DND-41 (cell line): ENCODE measurements at regions not wholly inside any gene's neighbourhood (a gene's known extent, or its start where the extent isn't known, plus 50 kb on each side); places are given as distances from the start of the nearest gene placed in this dataset.

Source experiments
- ATAC-seq: fragments of 200-7000 bp; cut with Tn5 transposase; 3 replicates; pipeline ENCODE4 v1.9.1; 2021; ENCODE audit warnings: low read depth; ENCODE audit not compliant: insufficient read depth
- DNase-seq: peaks from one replicate; pipeline ENCODE4 v3.0.0-alpha.2; 2020
- H2AFZ ChIP-seq: 2 replicates; pipeline ENCODE4 v1.6.0; 2012; ENCODE audit warnings: low read depth, low read length
- H3K27ac ChIP-seq: 2 replicates; pipeline ENCODE4 v1.5.1; 2012; ENCODE audit warnings: low read length, inconsistent platforms
- H3K27me3 ChIP-seq: fragments of 200-600 bp; sonication (generic); 2 replicates; pipeline ENCODE4 v1.6.0; 2012; ENCODE audit warnings: low read length, mild to moderate bottlenecking, inconsistent platforms; ENCODE audit not compliant: insufficient read depth, poor library complexity
- H3K36me3 ChIP-seq: 2 replicates; pipeline ENCODE4 v1.5.1; 2012; ENCODE audit warnings: low read length, inconsistent platforms; ENCODE audit not compliant: insufficient read depth
- H3K4me1 ChIP-seq: 2 replicates; pipeline ENCODE4 v1.5.1; 2012; ENCODE audit warnings: mild to moderate bottlenecking, low read length; ENCODE audit not compliant: insufficient read depth
- H3K4me2 ChIP-seq: 2 replicates; pipeline ENCODE4 v1.6.0; 2012; ENCODE audit warnings: mild to moderate bottlenecking, moderate library complexity, low read length, inconsistent platforms; ENCODE audit not compliant: insufficient read depth
- H3K4me3 ChIP-seq, 2 experiments: fragments of 200-600 bp in 1 of 2; shearing (Covaris generic) in 1 of 2; 2 replicates each; pipeline ENCODE4 v1.5.1; 2012 to 2016; ENCODE audit warnings: inconsistent platforms in 2 of 2, low read length in 2 of 2, mild to moderate bottlenecking in 2 of 2, low read depth in 1 of 2, moderate library complexity in 1 of 2
- H3K79me2 ChIP-seq: 2 replicates; pipeline ENCODE4 v1.6.0; 2012; ENCODE audit warnings: low read length, inconsistent platforms; ENCODE audit not compliant: insufficient read depth
- H3K9ac ChIP-seq: 2 replicates; pipeline ENCODE4 v1.6.0; 2012; ENCODE audit warnings: low read depth, mild to moderate bottlenecking, inconsistent platforms, low read length, moderate library complexity
- H3K9me3 ChIP-seq: 2 replicates; pipeline ENCODE4 v1.5.1; 2012; ENCODE audit warnings: low read length, moderate library complexity, mild to moderate bottlenecking, inconsistent platforms; ENCODE audit not compliant: insufficient read depth, severe bottlenecking
- H4K20me1 ChIP-seq: 2 replicates; pipeline ENCODE4 v1.6.0; 2012; ENCODE audit warnings: low read length; ENCODE audit not compliant: insufficient read depth
- CTCF ChIP-seq: IDR thresholded peaks from 2 replicates; pipeline ENCODE4 v1.5.1; 2012; ENCODE audit warnings: borderline replicate concordance, low read length, moderate library complexity, mild to moderate bottlenecking; ENCODE audit not compliant: poor library complexity, severe bottlenecking; ENCODE audit errors: extremely low read depth
- EZH2 ChIP-seq: IDR thresholded peaks from 3 replicates; pipeline ENCODE4 v1.6.1; 2012; ENCODE audit warnings: borderline replicate concordance, low read depth, mild to moderate bottlenecking, moderate library complexity, low read length, inconsistent platforms; ENCODE audit not compliant: severe bottlenecking

DNA sequence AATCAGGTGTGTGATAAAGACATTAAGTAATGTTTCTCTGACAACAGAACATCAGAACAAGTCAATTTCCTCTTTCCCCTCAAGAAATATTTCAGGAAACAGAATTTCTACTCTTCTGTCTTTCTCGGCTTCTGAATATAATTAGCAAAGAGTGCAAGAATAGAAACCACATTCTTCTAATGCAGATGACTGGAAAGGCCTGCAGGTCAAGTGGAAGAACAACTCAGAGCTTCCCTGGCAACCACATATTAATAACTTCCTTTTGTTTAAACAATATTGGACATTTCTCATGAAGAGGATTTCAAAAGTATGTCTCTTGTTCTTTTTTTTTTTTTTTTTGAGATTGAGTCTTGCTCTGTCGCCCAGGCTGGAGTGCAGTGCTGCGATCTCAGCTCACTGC, 225.5 kb downstream of the PARM1 start:
- Histone ChIP-seq H4K20me1 (no peaks in the 10 kb centered on the region), H3K4me2 (no peak overlapping the region), H3K27ac (no peak overlapping the region), H2AFZ (no peak overlapping the region), H3K4me3 (no peak overlapping the region), H3K9ac (no peak overlapping the region), H3K4me1 (no peaks in the 10 kb centered on the region), H3K27me3 (no peaks in the 10 kb centered on the region), H3K36me3 (no peaks in the 10 kb centered on the region), H3K9me3 (peaks cover 5% of the 10 kb centered on the region), H3K79me2 (no peaks in the 10 kb centered on the region)
- DNase-seq = no peak
- TF ChIP-seq EZH2 = no peak
- TF ChIP-seq CTCF = no peak
- ATAC-seq = no peak

DNA sequence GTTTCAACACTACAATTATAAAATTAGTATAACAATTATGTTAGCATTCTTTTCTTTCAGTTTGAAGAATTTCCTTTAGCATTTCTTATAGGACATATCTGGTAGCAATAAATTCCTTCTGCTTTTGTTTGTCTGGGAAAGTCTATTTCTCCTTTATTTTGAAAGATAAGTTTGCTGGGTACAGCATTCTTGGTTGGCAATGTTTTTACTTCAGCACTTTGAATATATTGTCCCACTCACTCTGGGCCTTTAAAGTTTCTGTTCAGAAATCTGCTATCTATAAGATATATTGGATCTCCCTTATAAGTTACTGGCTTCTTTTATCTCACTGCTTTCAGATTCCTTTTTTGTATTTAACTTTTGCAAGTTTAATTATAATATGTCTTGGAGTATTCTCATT, 222.1 kb downstream of the PARM1 start:
- Histone ChIP-seq H3K9ac (no peak overlapping the region), H3K4me1 (no peaks in the 10 kb centered on the region), H4K20me1 (no peaks in the 10 kb centered on the region), H3K4me2 (no peak overlapping the region), H3K27ac (no peak overlapping the region), H3K79me2 (no peaks in the 10 kb centered on the region), H3K9me3 (peaks cover 5% of the 10 kb centered on the region), H3K27me3 (no peaks in the 10 kb centered on the region), H3K4me3 (no peak overlapping the region), H3K36me3 (no peaks in the 10 kb centered on the region), H2AFZ (no peak overlapping the region)
- no peak for TF ChIP-seq CTCF
- no peak for TF ChIP-seq EZH2
- ATAC-seq (no peak), DNase-seq (no peak)

DNA sequence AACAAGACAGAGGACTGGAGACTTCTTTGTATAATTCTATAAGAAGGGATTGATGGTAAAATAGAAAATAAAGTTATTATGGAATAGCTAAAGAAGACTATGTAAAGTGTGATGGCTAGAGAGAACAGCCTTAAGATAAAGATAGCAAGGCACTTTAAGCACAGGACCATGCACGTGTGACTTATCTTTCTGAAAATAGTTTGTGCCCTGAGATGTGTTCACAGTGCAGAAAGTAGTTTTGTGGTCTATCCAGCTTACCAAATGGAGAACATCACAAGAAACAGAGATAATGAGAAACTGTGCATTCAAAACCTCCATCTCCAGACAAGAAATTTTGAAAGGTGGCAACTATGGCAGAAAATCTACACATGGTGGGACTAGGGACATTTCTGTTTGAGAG, 213.3 kb downstream of the PARM1 start:
- Histone ChIP-seq H3K4me2 (no peak overlapping the region), H3K9me3 (no peaks in the 10 kb centered on the region), H3K4me1 (no peaks in the 10 kb centered on the region), H3K36me3 (no peaks in the 10 kb centered on the region), H3K27ac (no peak overlapping the region), H3K79me2 (no peaks in the 10 kb centered on the region), H3K27me3 (no peaks in the 10 kb centered on the region), H3K9ac (no peak overlapping the region), H4K20me1 (no peaks in the 10 kb centered on the region), H2AFZ (no peak overlapping the region), H3K4me3 (no peak overlapping the region)
- no peak for DNase-seq
- ATAC-seq = no peak
- TF ChIP-seq CTCF (no peak), EZH2 (no peak)

GRCh38 chr4:75144475-75144874, 211.6 kb downstream of the PARM1 start:
- no peak overlapping the region for H3K27ac ChIP-seq
- H3K4me3 ChIP-seq = no peak overlapping the region
- H3K27me3 ChIP-seq = no peaks in the 10 kb centered on the region
- no peak overlapping the region for H2AFZ ChIP-seq
- H3K79me2 ChIP-seq = no peaks in the 10 kb centered on the region
- ATAC-seq (no peak), DNase-seq (no peak)
- no peaks in the 10 kb centered on the region for H3K36me3 ChIP-seq
- H3K4me2 ChIP-seq = no peak overlapping the region
- no peaks in the 10 kb centered on the region for H4K20me1 ChIP-seq
- H3K9ac ChIP-seq = no peak overlapping the region
- no peak for TF ChIP-seq CTCF
- no peak for TF ChIP-seq EZH2
- no peaks in the 10 kb centered on the region for H3K4me1 ChIP-seq
- H3K9me3 ChIP-seq = no peaks in the 10 kb centered on the region
